Endothelial cell (in vitro differentiated cells): ENCODE measurements at regions not wholly inside any gene's neighbourhood (a gene's known extent, or its start where the extent isn't known, plus 50 kb on each side); places are given as distances from the start of the nearest gene placed in this dataset.

Source experiments
- DNase-seq: peaks from one replicate; pipeline ENCODE4 v3.0.0; 2021; ENCODE audit warnings: low spot score
- H3K27ac Mint-ChIP-seq: one replicate; pipeline ENCODE4 v1.8.0; 2021; ENCODE audit warnings: mixed read lengths, inconsistent platforms; ENCODE audit not compliant: unreplicated experiment
- H3K27me3 Mint-ChIP-seq: one replicate; pipeline ENCODE4 v1.8.0; 2021; ENCODE audit warnings: mild to moderate bottlenecking, moderate library complexity, mixed read lengths, inconsistent platforms; ENCODE audit not compliant: unreplicated experiment
- H3K36me3 Mint-ChIP-seq: one replicate; pipeline ENCODE4 v1.8.0; 2021; ENCODE audit warnings: mild to moderate bottlenecking, low read depth, mixed read lengths, inconsistent platforms; ENCODE audit not compliant: unreplicated experiment
- H3K4me1 Mint-ChIP-seq: one replicate; pipeline ENCODE4 v1.8.0; 2021; ENCODE audit warnings: mild to moderate bottlenecking, mixed read lengths, inconsistent platforms; ENCODE audit not compliant: unreplicated experiment
- H3K4me3 Mint-ChIP-seq: one replicate; pipeline ENCODE4 v1.8.0; 2021; ENCODE audit warnings: mild to moderate bottlenecking, mixed read lengths, inconsistent platforms; ENCODE audit not compliant: unreplicated experiment
- H3K9me3 Mint-ChIP-seq: one replicate; pipeline ENCODE4 v1.8.0; 2021; ENCODE audit warnings: mixed read lengths, inconsistent platforms; ENCODE audit not compliant: unreplicated experiment
- TF ChIP-seq, protein P1 (sequence below): fragments of 200-600 bp; sonication (generic); IDR thresholded peaks from one replicate; pipeline ENCODE4 v1.5.0; 2021; ENCODE audit warnings: antibody characterized with exemption; ENCODE audit not compliant: unreplicated experiment

- Mint-ChIP-seq H3K36me3 (no peaks in the 10 kb centered on the region), H3K27me3 (peaks cover 2% of the 10 kb centered on the region), H3K4me3 (no peak overlapping the region), H3K27ac (no peak overlapping the region), H3K4me1 (no peaks in the 10 kb centered on the region), H3K9me3 (no peaks in the 10 kb centered on the region)
- TF ChIP-seq, protein P1, sequence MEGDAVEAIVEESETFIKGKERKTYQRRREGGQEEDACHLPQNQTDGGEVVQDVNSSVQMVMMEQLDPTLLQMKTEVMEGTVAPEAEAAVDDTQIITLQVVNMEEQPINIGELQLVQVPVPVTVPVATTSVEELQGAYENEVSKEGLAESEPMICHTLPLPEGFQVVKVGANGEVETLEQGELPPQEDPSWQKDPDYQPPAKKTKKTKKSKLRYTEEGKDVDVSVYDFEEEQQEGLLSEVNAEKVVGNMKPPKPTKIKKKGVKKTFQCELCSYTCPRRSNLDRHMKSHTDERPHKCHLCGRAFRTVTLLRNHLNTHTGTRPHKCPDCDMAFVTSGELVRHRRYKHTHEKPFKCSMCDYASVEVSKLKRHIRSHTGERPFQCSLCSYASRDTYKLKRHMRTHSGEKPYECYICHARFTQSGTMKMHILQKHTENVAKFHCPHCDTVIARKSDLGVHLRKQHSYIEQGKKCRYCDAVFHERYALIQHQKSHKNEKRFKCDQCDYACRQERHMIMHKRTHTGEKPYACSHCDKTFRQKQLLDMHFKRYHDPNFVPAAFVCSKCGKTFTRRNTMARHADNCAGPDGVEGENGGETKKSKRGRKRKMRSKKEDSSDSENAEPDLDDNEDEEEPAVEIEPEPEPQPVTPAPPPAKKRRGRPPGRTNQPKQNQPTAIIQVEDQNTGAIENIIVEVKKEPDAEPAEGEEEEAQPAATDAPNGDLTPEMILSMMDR: no peak
- no peak for DNase-seq
Measured at GRCh38 chr1:2962541-2962940, 58.7 kb upstream of the ACTRT2 start.

DNA sequence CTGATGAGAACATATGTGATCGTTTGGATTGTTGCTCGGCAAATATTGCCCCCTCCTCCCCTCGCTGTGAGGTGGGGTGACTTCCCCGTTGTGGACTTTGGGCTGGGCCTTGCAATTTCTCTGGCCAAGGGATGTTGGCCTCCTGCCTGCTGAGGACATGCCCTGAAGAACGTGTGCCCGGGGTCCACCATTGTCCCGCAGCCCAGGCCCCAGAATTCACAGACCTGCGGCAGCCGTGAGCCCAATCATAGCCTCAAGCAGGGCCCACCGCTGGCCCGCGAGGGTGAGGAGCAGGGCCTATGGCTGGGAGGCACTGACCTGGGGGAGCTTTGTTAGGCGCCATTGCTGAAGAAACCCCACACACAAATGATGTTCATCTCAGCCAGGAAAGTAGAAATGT is 58.3 kb upstream of the ACTRT2 start:
- no peak for DNase-seq
- Mint-ChIP-seq H3K4me3 (no peak overlapping the region), H3K27me3 (peaks cover 2% of the 10 kb centered on the region), H3K36me3 (no peaks in the 10 kb centered on the region), H3K9me3 (no peaks in the 10 kb centered on the region), H3K27ac (no peak overlapping the region), H3K4me1 (no peaks in the 10 kb centered on the region)
- TF ChIP-seq, protein P1: no peak

GRCh38 chr1:2965676-2966075 is 55.6 kb upstream of the ACTRT2 start:
- H3K27ac Mint-ChIP-seq: no peak overlapping the region
- no peak for DNase-seq
- H3K4me1 Mint-ChIP-seq: no peaks in the 10 kb centered on the region
- H3K4me3 Mint-ChIP-seq: no peak overlapping the region
- H3K36me3 Mint-ChIP-seq: no peaks in the 10 kb centered on the region
- H3K27me3 Mint-ChIP-seq: no peaks in the 10 kb centered on the region
- H3K9me3 Mint-ChIP-seq: no peaks in the 10 kb centered on the region
- TF ChIP-seq, protein P1: no peak

GRCh38 chr1:2966449-2967328 is 54.6 kb upstream of the ACTRT2 start:
- H3K27me3 Mint-ChIP-seq: peaks cover 2% of the 10 kb centered on the region
- no peaks in the 10 kb centered on the region for H3K4me1 Mint-ChIP-seq
- no peaks in the 10 kb centered on the region for H3K36me3 Mint-ChIP-seq
- no peak overlapping the region for H3K4me3 Mint-ChIP-seq
- H3K27ac Mint-ChIP-seq: no peak overlapping the region
- no peaks in the 10 kb centered on the region for H3K9me3 Mint-ChIP-seq
- TF ChIP-seq, protein P1: no peak
- no peak for DNase-seq

GRCh38 chr1:2967329-2967725 is 53.9 kb upstream of the ACTRT2 start:
- TF ChIP-seq, protein P1: no peak
- peaks cover 2% of the 10 kb centered on the region for H3K27me3 Mint-ChIP-seq
- H3K36me3 Mint-ChIP-seq: no peaks in the 10 kb centered on the region
- no peak for DNase-seq
- H3K27ac Mint-ChIP-seq: no peak overlapping the region
- H3K4me1 Mint-ChIP-seq: no peaks in the 10 kb centered on the region
- no peak overlapping the region for H3K4me3 Mint-ChIP-seq
- no peaks in the 10 kb centered on the region for H3K9me3 Mint-ChIP-seq
